ENCODE measurements at regions not wholly inside any gene's neighbourhood (a gene's known extent, or its start where the extent isn't known, plus 50 kb on each side); places are given as distances from the start of the nearest gene placed in this dataset.

DNA sequence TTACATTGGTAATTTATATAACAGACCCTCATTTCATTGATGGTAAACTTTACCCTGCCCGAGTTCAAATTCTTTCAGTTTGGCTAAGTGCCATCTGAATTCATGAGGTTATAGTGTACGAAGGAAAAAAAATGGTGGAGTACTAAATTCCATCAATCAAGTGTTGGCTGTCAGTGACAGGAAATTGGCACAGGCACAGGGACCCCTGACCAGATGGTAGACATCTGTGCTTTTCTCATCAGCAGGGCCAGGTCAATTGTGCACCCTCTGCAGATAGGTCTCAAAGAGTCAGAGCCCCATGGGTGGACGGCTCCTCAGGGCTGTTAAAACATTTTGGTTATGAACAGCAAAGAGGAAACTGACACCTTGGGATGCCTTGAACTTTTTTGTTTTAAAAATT is 439.2 kb downstream of the SETBP1 start:
- no peak for FAIRE-seq
- DNase-seq (ENCODE audit: insufficient read length, low spot score): no peak
- no peak for TF ChIP-seq CTCF (IDR thresholded peaks at IDR 0.05; ENCODE audit: insufficient read depth, missing control alignments)

- DNase-seq (ENCODE audit: insufficient read length, low spot score) (no peak), FAIRE-seq (no peak)
- TF ChIP-seq CTCF (IDR thresholded peaks at IDR 0.05; ENCODE audit: insufficient read depth, missing control alignments): no peak
Observed at GRCh38 chr18:45121146-45121545, 440.5 kb downstream of the SETBP1 start.

DNA sequence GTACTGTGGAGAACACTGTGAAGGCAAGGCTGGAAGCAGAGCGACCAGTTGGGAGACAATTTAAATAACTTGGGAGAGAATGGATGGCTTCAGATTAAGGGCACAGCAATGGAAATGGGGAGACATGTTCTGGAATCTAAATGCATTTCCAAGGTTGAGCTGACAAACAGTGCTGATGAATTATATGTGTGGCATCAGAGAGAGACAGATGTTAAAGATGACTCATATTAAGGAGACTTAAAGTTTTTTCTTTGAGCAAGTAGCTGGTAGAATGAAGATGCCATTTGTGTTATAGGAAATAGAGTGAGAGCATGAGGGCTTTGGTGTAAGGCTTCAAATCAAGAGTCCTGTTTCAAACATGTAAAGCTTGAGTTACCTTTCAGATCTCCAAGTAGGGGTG is 441.8 kb downstream of the SETBP1 start:
- no peak for TF ChIP-seq CTCF (IDR thresholded peaks at IDR 0.05; ENCODE audit: insufficient read depth, missing control alignments)
- no peak for FAIRE-seq
- no peak for DNase-seq (ENCODE audit: insufficient read length, low spot score)

DNA sequence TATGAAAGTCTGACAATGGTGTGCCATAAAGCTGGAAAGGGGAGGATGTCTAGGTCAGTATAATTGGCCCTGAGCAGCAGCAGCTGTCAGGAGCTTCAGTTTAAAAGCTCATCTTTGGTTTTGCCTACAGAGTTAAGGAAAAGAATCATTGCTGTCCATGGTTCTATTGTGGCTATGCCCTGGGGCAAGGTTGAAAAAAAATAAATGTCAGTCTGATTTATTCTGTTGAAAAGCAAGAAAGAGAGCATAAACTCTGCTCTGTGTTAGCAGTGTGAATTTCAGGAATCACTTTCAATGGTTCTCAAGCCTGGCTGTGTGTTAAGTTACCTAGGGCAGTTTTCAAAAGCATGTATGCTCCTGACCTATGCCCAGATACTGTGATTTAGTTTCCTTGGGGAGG is 446.7 kb downstream of the SETBP1 start:
- no peak for TF ChIP-seq CTCF (IDR thresholded peaks at IDR 0.05; ENCODE audit: insufficient read depth, missing control alignments)
- no peak for DNase-seq (ENCODE audit: insufficient read length, low spot score)
- no peak for FAIRE-seq

DNA sequence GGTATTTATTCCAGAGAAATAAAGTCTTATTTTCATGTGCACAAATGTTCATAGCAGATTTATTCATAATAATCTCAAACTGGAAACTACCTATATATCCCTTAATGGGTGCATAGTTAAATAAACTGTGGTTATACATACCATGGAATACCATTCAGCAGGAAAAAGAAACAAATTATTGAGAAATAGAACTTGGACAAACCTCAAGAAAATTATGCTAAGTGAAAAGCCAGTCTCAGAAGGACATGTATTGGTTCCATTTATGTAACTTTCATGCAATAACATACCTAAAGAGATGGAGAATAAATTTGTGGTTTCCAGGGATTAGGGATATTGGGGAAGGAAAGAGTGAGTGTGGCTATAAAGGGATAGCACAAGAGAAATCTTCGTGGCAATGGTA is 452.6 kb downstream of the SETBP1 start:
- FAIRE-seq: no peak
- no peak for TF ChIP-seq CTCF (IDR thresholded peaks at IDR 0.05; ENCODE audit: insufficient read depth, missing control alignments)
- no peak for DNase-seq (ENCODE audit: insufficient read length, low spot score)

DNA sequence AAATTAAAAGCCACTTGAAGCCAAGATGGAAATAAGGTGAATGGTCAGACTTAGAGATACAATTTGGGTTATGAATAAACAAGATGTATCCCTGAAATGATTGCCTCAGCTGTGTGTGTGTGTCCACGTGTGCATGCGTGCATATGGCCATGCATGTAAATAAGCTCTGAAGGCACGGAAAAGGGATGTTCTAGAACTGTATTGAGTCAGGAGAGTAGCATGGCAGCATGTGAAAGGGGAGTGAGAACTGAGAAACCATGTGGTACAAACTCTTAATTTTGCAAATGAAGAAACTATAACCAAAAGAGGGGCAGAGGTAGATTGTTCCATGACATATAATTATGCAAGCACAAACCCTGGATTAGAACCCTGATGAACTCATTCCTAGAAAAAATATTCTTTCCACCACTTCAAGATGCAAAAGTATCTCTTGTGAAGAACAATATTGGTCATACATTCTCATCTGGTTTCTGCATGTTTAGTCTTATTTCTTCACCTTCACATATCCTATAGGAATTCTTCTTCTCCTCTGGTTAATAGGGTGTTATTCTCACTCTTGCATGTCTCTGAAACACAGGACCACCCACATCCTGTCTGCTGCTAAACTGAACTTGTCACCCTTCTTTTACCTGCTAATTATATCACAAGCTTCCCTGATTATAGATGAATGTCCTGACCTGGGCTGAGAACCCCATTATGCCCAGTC is 455.8 kb downstream of the SETBP1 start:
- TF ChIP-seq CTCF (IDR thresholded peaks at IDR 0.05; ENCODE audit: insufficient read depth, missing control alignments): no peak
- no peak for FAIRE-seq
- no peak for DNase-seq (ENCODE audit: insufficient read length, low spot score)

DNA sequence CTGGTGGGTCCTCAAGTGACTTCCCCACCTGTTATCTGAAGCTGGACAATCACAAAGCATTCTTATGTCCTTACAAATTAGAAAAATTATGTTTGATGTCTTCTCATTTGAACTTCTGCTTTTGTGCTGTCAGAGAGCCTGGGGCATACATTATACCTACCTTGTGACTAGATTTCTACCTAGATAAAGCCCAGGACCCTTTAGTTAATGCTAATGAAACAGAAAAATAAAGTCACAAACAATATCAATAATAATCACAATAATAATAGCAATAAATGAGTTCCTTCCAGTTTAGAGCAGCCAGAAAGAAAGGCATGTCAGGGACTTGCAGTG is 456.4 kb downstream of the SETBP1 start:
- DNase-seq (ENCODE audit: insufficient read length, low spot score) (no peak), FAIRE-seq (no peak)
- TF ChIP-seq CTCF (IDR thresholded peaks at IDR 0.05; ENCODE audit: insufficient read depth, missing control alignments): no peak
